PFSK-1 (cell line): ENCODE measurements at regions not wholly inside any gene's neighbourhood (a gene's known extent, or its start where the extent isn't known, plus 50 kb on each side); places are given as distances from the start of the nearest gene placed in this dataset.

Experiments used
- FOXP2 ChIP-seq: optimal IDR thresholded peaks from 2 replicates; pipeline ENCODE3; 2011; ENCODE audit warnings: borderline replicate concordance, control low read depth, inconsistent platforms; ENCODE audit not compliant: insufficient read depth; ENCODE audit errors: extremely low read length, extremely low read depth
- POLR2AphosphoS5 ChIP-seq: IDR thresholded peaks from 2 replicates; pipeline ENCODE4 v1.6.1; 2012; ENCODE audit warnings: low read depth, mild to moderate bottlenecking, control low read depth, low read length, moderate library complexity
- REST ChIP-seq, 2 experiments: IDR thresholded peaks; 2 replicates each; pipeline versions ENCODE4 v1.6.1 to v1.8.0; 2011 to 2012; ENCODE audit warnings: low read depth in 2 of 2, low read length in 2 of 2, control low read depth in 1 of 2, inconsistent platforms in 1 of 2, mild to moderate bottlenecking in 1 of 2, moderate library complexity in 1 of 2; ENCODE audit not compliant: insufficient read depth in 1 of 2
- SIN3A ChIP-seq: IDR thresholded peaks from 2 replicates; pipeline ENCODE4 v1.6.1; 2012; ENCODE audit warnings: mild to moderate bottlenecking, low read length, moderate library complexity, borderline replicate concordance; ENCODE audit not compliant: insufficient read depth
- TAF1 ChIP-seq: IDR thresholded peaks from 2 replicates; pipeline ENCODE4 v1.6.1; 2012; ENCODE audit warnings: low read length, control low read depth, borderline replicate concordance; ENCODE audit not compliant: insufficient read depth

GRCh38 chr13:50141375-50141975 is 126.2 kb downstream of the KCNRG start:
- TF ChIP-seq POLR2AphosphoS5 (no peak), TAF1 (no peak), REST (IDR thresholded peaks at IDR 0.05; ENCODE audit: insufficient read depth in 1 of 2, low read depth in 2 of 2, low read length in 2 of 2) (no peak), SIN3A (no peak), FOXP2 (no peak)
